ENCODE measurements at regions not wholly inside any gene's neighbourhood (a gene's known extent, or its start where the extent isn't known, plus 50 kb on each side); places are given as distances from the start of the nearest gene placed in this dataset.

DNA sequence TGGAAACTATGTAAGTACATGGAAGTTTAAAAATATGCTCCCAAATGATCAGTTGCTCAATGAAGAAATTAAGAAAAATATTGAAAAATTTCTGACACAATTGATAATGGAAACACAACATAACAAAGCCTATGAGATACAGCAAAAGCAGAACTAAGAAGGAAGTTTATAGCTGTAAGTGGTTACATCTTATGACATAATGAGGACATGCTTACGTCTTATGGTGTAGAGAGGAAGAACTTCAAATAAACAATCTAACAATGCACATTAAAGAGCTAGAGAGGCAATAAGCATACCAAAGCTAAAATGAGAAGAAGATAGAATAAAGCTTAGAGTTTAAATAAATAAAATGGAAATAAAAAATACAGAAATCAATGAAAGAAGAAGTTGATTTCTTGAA is 50.0 kb upstream of the CEACAM21 start:
- H3K27me3 ChIP-seq (ENCODE audit: control insufficient read depth in 1 of 2, insufficient read depth in 2 of 2, low read length in 2 of 2), result no peaks in the 10 kb centered on the region
- TF ChIP-seq, protein P1, sequence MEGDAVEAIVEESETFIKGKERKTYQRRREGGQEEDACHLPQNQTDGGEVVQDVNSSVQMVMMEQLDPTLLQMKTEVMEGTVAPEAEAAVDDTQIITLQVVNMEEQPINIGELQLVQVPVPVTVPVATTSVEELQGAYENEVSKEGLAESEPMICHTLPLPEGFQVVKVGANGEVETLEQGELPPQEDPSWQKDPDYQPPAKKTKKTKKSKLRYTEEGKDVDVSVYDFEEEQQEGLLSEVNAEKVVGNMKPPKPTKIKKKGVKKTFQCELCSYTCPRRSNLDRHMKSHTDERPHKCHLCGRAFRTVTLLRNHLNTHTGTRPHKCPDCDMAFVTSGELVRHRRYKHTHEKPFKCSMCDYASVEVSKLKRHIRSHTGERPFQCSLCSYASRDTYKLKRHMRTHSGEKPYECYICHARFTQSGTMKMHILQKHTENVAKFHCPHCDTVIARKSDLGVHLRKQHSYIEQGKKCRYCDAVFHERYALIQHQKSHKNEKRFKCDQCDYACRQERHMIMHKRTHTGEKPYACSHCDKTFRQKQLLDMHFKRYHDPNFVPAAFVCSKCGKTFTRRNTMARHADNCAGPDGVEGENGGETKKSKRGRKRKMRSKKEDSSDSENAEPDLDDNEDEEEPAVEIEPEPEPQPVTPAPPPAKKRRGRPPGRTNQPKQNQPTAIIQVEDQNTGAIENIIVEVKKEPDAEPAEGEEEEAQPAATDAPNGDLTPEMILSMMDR (IDR thresholded peaks at IDR 0.05), result no peak
- Mint-ChIP-seq H3K4me3 (no peak overlapping the region), H3K4me1 (ENCODE audit: low read depth) (peaks cover 27% of the 10 kb centered on the region), H3K27ac (no peak overlapping the region), H3K9me3 (no peaks in the 10 kb centered on the region), H3K27me3 (peaks cover 41% of the 10 kb centered on the region), H3K36me3 (ENCODE audit: low read depth) (no peaks in the 10 kb centered on the region)
- ChIA-PET CTCF (interaction anchor here (1.2 kb wide), 1 partner anchor 45 kb away, joined by 3 read pairs; no protein-coding TSS in a partner anchor), POLR2A (no interaction called here)
- H3K4me1 ChIP-seq (ENCODE audit: insufficient read depth, low read length), result peaks cover 21% of the 10 kb centered on the region
- H3K27ac ChIP-seq (ENCODE audit: low read depth in 1 of 2, low read length in 2 of 2), result no peak overlapping the region
- peaks cover 0 to 5% of the 10 kb centered on the region in 2 experiments for H3K9me3 ChIP-seq (ENCODE audit: control insufficient read depth in 1 of 2, insufficient read depth in 1 of 2, low read length in 2 of 2)
- H3K36me3 ChIP-seq (ENCODE audit: insufficient read depth, low read length), result no peaks in the 10 kb centered on the region
- DNase-seq, result no peak
- intact Hi-C loops (cut with DNase I, micrococcal nuclease), result no loop called here
- no peak overlapping the region for H3K4me3 ChIP-seq (ENCODE audit: low read length)
- no peak for ATAC-seq (ENCODE audit: poor library complexity)
